ENCODE measurements at regions not wholly inside any gene's neighbourhood (a gene's known extent, or its start where the extent isn't known, plus 50 kb on each side); places are given as distances from the start of the nearest gene placed in this dataset.
"Not testable (repeated sequence)": the region's sequence is repeated elsewhere in the genome, so short reads cannot be mapped to it uniquely, and the experiment has no call there.

DNA sequence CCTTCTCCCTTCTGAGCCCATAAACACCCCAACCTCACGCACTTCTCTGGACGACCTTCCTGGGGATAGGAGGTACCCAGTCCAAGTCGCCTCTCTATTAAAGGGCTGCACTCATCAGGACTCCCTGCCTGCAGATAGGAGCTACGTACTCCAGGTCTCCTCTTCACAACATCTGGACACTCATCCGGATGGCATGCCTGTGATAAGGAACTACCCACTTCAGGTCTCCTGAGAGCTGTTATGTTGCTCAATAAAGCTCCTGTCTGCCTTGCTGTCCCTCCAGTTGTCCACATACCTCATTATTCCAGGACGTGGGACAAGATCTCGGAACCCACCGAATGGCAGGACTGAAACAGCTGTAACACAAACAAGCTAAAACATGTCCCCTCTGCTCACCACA lies 548.0 kb downstream of the TBC1D32 start:
- DNase-seq = no peak

DNA sequence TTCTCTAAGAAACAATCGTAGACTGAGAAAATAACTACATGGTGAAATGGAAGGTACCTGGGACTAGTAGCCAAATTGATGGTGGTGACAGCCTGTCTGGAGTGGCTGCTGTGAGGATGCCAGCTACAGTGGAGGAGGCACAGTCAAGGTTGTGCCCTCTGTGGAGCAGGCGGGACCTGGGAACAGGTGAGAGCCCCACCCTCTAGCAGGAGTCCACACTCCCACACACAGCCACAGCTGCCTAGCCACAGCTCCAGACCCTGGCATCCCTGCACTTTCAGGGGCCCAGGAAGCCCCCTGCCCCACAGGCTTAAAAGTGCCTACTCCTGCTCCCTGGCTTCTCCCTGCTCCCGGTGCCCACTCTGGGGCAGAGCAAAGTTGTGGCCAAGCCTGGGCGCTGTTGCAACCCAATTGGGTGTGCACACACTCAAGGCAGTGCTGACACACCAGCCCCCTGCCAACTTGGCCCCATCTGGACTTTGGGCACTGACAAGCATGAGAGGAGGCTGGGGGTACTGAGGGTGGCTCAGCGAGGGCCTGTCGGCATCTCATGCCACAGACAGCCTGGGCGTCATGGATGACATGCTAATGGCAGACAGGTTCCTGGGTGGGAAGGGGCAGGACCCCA lies 548.7 kb downstream of the TBC1D32 start:
- no peak for DNase-seq

GRCh38 chr6:120779441-120779840 lies 554.8 kb downstream of the TBC1D32 start:
- DNase-seq = no peak

DNA sequence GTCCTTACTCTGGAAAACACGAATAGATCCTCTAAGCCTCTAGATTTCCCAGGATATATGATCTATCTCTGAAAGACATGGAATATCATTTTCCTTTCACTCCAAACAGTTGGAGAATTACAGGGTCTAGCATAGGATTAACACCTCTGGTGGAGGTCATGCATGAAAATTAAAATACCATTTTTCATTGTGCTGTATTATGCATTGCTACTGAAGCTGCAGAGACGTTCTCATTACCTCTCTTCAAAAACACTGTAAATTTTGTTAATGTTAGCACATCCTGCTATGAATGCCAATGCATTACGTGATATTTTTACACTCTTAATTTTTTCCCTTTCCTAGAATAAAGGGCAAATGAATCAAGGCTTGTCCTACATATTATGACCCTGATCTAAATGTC lies 558.6 kb downstream of the TBC1D32 start:
- no peak for DNase-seq

DNA sequence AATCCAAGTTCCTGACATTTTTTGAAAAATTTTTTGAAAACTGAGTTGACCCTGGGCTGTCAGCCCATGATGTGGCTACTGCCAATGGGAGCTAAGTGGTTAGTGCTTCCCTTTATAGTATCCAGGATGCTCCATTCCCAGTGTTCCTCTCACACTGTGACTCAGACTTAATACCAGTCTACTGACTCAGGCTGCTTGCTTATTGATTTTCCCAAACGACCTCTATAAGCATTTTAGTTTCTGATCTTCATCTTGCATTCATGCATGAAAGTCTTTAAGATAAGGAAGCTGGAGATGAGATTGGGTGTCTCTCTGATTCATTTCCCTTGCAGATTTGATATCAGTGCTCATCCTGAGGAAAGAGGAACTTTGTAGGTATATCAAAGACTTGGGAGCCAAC lies 560.0 kb downstream of the TBC1D32 start:
- no peak for DNase-seq

DNA sequence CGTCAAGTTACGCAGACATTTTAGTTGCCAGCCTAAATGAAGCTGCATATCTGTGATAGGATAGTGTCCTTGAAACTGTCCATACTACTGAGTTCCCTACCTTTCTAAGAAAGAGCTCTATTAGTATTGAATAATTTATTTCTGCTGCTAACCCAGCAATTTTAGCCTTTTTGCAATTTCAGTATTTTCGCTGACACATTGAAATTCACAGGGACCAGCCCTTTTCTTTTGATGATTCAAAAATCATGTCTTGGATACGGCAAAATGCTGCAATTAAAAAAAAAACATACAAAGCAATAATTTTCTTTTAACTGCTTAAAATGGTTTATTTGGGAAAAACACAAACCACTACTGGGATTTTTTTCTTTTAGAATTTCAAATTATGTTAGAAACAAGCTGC lies 563.3 kb downstream of the TBC1D32 start:
- no peak for DNase-seq

GRCh38 chr6:120764312-120764711 lies 570.0 kb downstream of the TBC1D32 start:
- no peak for DNase-seq

- no peak for DNase-seq
Observed at GRCh38 chr6:120759570-120759969, 574.7 kb downstream of the TBC1D32 start.

- DNase-seq = not testable (repeated sequence)
Observed at GRCh38 chr6:120748574-120748973, 585.7 kb downstream of the TBC1D32 start.

- DNase-seq = no peak
Observed at GRCh38 chr6:120736740-120737139, 597.5 kb downstream of the TBC1D32 start.

DNA sequence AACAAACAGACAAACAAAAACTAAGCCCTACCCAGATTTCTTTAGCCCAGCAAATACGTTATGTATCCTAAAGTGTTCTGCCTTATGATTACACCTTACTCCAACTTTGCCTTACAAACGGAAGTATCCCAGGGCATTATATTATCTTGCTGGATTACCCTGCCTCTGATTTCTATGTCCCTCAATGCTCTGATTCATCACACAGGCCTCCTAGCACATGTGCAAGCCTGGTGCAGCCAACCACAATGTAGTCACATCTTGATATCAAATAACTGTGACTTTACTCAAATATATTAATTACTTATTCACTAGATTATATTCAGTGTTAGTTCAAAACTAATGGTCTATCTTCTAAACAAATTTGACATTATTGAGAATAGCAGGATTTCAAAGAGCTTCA lies 598.6 kb downstream of the TBC1D32 start:
- no peak for DNase-seq

GRCh38 chr6:120711255-120711654 lies 623.0 kb downstream of the TBC1D32 start:
- no peak for DNase-seq

GRCh38 chr6:120700001-120700400 lies 634.3 kb downstream of the TBC1D32 start:
- DNase-seq = no peak

DNA sequence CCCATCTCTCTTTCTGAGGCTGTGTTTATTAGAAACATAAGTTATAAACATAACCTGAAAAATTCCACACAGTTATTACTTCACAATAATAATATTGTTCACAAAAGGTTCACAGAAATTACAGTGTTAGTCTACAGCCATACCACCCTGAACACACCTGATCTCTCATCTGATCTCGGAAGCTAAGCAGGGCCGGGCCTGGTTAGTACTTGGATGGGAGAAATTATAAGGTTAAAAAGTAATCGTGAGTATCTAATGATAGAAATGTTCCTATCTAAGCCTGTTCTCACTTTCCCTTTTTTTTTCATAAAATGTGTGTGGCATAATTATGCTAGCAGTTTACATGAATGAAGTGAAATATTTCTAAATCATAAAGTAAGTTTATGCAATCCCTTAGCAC lies 647.8 kb downstream of the TBC1D32 start:
- no peak for DNase-seq

GRCh38 chr6:120682145-120682544 lies 652.1 kb downstream of the TBC1D32 start:
- DNase-seq = no peak

- no peak for DNase-seq
Observed at GRCh38 chr6:120681204-120681603, 653.1 kb downstream of the TBC1D32 start.

GRCh38 chr6:120675886-120676285 lies 658.4 kb downstream of the TBC1D32 start:
- DNase-seq = no peak

DNA sequence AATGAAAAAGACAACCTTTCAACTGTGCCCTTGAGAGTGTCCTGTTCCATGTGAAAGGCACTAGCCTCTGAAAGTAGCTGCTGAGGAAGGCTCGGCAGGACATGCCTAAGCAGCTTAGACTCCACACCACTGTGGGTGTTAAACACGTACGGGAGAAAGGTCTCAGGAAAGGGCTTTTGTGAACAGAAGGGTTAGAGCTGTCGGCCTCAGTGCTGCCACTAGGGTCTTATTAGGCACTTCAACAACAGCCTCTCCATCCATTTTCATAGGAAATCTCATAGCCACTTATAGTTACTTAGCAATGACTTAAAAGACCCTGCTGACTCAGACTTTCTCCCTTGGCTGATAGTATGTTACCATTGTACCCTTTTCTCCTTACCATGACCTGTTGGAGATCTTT lies 662.8 kb downstream of the TBC1D32 start:
- DNase-seq = no peak

DNA sequence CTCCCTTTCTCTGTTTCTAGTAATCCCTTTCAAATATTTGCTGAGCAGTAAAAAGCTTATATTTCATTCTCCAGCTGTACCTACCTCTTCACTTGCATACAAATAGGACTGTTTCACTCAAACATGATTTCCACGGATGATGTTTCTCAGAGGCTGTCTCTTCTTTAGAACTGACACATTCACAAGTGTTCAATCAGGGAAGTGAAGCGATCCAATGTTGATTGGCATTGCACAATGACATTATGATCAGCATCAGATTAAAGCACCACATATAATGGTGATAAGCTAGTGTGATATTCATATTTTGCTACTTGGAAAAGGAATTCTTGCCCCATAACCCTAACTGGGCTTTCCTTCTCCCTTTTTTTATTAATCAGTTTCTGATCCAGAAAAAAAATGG lies 681.8 kb downstream of the TBC1D32 start:
- no peak for DNase-seq

DNA sequence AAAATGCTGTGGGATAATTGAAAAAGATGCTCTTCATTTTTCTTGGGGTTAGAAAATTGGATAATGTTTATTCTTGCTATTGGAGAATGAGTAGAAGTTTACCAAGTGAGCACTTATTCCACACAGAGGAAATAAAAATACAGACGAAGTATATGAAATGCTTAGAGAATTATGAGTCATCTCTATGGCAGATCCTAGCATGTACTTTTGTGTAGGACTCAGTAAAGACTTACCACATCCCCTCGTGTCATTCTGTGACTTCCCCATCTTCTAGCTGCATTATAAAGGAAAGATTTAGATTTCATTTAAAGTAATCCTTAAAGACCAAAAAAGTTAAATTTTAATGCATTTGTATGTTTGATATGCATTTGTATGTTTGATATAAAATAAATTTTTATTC lies 685.6 kb downstream of the TBC1D32 start:
- DNase-seq = no peak

DNA sequence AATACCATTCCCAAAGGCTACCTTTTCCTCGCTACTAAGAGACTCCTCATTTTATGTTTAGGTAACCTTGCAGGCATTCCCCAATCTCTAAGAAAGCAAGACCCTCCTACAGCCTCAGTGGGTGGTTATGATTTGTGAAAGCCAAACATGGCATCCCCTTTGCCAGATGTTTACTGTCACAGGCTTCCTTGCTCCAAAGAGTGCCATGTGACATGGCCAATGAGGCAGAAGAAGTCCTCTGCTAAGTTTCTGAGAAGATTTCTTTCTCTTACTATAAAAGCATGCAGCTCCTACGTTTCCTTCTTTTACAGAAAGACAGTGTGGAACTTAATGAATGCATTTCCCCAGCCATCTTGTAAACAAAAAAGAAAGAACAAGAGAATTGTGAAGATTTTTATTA lies 688.2 kb downstream of the TBC1D32 start:
- DNase-seq = no peak

DNA sequence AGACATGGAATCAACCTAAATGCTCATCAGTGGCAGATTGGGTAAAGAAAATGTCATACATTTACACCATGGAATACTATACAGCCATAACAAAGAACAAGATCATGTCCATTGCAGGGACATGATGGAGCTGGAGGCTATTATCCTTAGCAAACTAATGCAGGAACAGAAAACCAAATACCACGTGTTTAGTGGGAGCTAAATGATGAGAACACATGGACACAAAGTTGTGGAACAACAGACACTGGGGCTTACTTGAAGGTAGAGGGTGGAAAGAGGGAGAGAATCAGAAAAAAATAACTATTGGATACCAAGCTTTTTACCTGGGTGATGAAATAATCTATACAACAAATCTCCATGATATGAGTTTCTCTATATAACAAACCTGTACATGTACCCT lies 701.3 kb downstream of the TBC1D32 start:
- no peak for DNase-seq

DNA sequence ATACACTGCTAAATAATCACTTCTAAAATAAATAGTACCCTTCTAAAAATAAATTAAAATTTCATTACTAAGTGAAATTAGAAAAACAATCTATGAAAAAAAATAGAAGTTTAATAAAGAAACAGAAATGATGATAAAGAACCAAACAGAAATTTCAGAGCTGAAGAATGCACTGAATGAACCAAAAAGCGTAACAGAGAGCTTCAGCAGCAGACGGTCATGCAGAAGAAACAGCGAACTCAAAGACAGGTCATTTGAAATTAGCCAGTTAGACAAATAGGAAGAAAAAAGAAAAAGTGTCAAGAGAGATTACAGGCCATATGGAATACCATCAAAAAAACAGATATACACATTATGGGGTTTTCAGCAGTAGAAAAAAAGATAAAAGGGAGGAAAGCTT lies 706.7 kb downstream of the TBC1D32 start:
- no peak for DNase-seq

DNA sequence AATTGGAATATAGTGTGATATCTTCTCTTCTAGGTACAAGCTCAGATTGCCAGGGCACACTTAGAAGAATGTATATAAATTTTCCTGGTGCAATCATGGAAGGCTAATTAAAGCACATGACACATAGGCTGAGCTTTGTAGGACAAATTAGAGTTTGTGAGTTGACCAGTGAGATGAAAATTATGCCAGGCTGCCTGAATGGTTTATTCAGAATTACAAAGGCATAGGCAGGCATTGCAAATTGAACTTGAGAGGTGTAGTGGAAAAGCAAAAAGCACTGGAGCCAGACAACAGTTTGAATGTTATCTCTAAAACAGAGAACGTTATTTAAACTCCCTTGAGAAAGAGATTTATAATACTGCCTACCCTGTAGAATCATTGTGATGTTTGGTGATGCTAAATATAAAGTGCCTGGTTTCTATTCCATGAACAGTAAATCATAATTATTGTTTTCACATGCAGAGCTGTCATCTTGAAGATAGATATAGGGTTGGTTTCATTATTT lies 712.1 kb downstream of the TBC1D32 start:
- no peak for DNase-seq

GRCh38 chr6:120620900-120621299 lies 713.4 kb downstream of the TBC1D32 start:
- no peak for DNase-seq

DNA sequence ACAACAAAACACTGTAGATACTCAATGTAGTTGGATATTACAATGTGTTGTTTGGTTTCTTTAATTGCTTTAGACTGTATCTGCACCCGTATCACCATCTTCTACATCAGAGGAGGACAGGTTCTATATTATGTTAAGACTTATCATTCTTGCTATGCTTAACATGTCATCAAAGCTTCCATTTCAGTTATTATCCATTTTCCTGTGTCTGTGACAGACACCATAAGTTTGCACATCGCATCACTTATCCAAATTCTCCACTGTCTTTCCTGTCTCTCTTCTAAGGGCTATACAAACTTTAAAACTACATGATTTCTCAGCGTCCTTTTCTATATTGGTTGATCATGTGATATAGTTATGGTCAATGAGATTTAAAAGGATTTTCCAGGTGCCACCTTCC lies 719.0 kb downstream of the TBC1D32 start:
- DNase-seq = no peak

All from CD4-positive, alpha-beta T cell treated with Interleukin-4 for 4 hours (primary cell).